Skin of body (tissue), 1 donor: ENCODE measurements at regions not wholly inside any gene's neighbourhood (a gene's known extent, or its start where the extent isn't known, plus 50 kb on each side); places are given as distances from the start of the nearest gene placed in this dataset.
A peak's percentile ranks its signal among the peaks of the same experiment; 100 is the strongest.
"Not testable (repeated sequence)": the region's sequence is repeated elsewhere in the genome, so short reads cannot be mapped to it uniquely, and the experiment has no call there.

Experiments
- DNase-seq: peaks from one replicate; lab custom pipeline; 2025; lab: John Stamatoyannopoulos, UW

- not testable (repeated sequence) for DNase-seq
These were observed 81.6 kb downstream of the P2RY10 start for GRCh38 chrX:79026742-79027141.

DNA sequence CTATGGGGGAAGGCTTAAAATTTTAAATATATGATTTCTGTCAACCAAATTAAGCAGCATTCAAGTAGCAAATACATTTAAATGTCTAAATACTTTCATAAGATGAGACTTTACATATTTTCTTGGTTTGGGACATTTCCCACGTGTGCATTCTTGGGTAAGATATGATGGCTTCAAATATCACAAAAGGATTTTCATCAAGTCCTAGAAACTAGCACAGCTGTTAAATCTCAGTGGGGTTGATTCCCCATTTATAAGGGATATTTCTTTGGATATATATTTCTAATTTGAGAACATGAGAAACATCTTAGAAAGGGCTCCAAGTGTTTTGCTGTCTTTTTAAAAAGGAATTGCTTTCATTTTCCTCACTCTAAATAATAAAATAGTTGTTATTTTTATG is 90.2 kb downstream of the P2RY10 start:
- peak; percentile 9 for DNase-seq

- peak; percentile 5 for DNase-seq
These were observed 91.1 kb downstream of the P2RY10 start for GRCh38 chrX:79036157-79036880.

- DNase-seq, result no peak
These were observed 78.8 kb upstream of the GPR174 start for GRCh38 chrX:79065696-79066095.

DNA sequence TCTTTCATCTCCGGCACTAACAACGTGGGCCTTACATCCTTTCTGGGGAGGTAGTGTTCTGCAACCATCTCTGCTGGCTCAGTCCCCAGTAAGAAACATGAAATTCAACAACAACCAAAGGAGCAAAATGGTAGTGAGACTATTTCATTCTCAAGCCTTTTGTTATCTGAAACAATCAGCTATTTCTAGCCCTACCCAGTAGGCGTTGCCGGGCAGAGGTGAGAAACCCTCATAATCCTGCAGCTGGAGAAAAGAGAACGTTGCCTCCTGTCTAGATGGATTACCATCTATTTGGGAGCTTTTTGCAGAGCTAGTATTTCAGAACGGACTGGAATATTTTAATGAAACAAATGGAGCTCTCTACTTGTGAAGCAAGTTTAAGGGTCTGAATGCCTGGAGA is 66.4 kb upstream of the GPR174 start:
- DNase-seq, result no peak

DNA sequence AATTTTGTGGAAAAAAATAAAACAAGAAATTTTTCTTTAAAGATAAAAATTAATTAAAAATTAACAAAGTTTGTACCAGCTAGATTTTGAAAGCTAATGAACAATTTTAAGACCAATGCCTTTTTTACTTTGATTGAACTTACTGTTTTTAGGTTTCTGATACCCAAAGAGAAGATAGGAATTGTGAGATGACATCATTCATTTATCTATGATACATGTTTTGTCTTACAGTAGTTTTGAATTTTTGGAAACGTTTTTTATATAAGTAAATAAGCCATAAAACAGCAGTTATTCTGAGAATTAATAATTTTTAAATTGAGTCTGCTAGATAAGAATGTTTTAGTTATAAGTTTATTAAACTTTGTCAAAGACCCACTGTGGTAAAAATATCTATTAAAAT is 65.0 kb upstream of the GPR174 start:
- no peak for DNase-seq

- peak; percentile 0 for DNase-seq
These were observed 64.3 kb upstream of the GPR174 start for GRCh38 chrX:79080141-79080540.

GRCh38 chrX:79081895-79082512 is 62.5 kb upstream of the GPR174 start:
- peak; percentile 20 for DNase-seq

DNA sequence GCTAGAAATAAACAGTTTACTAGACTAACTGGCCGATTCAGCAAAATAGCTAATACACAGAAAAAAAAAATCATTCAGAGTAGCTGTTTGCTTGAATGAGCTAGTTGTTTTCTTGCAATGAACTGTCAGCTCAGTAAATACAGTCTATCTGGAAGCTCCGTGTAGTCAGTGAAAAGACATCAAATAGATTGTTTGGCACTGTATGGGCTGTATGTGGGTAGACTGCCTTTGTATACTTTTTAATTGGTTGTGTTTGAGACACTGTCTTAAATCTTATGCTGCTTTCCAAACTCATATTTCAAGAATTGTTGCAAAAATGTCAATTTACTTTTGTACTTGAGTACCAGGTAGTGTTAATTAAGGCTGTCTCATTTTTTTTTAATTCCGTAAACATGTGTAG is 61.6 kb upstream of the GPR174 start:
- DNase-seq, result no peak

DNA sequence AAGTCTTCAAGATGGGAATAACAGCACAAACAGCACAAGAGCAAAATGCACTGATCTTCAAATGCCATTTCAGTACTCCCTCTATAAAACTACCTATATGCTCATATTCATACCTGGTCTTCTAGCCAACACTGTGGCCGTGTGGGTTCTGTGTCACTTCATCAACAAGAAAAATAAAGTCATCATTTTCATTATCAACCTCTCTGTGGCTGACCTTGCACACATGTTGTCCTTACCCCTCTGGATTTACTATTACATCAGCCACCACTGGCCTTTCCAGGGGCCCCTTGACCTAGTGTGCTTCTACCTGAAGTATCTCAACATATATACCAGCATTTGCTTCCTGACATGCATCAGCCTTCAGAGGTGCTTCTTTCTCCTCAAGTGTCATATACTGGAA is 59.6 kb upstream of the GPR174 start:
- DNase-seq, result no peak

GRCh38 chrX:79089896-79090584 is 54.4 kb upstream of the GPR174 start:
- DNase-seq, result no peak

- no peak for DNase-seq
These were observed 50.2 kb upstream of the GPR174 start for GRCh38 chrX:79094075-79094832.
